ENCODE measurements at regions not wholly inside any gene's neighbourhood (a gene's known extent, or its start where the extent isn't known, plus 50 kb on each side); places are given as distances from the start of the nearest gene placed in this dataset.

GRCh38 chr1:29379443-29380073 lies 143.2 kb downstream of the PTPRU start:
- TF ChIP-seq POLR2A (IDR thresholded peaks at IDR 0.05) = no peak
- TF ChIP-seq CTCF (IDR thresholded peaks at IDR 0.05) = peak in 2 of 6 experiments; percentile 11 to 18

All from thyroid gland (tissue), 4 donors.